Astrocyte (in vitro differentiated cells and primary cell): ENCODE measurements at regions not wholly inside any gene's neighbourhood (a gene's known extent, or its start where the extent isn't known, plus 50 kb on each side); places are given as distances from the start of the nearest gene placed in this dataset.

Experiments used
- DNase-seq: peaks from one replicate; pipeline ENCODE4 v3.0.0-alpha.2; 2010; ENCODE audit warnings: low read depth
- FAIRE-seq: peaks from 2 replicates; lab custom pipeline; 2011; peaks lifted over from hg19 to GRCh38; lab: Jason Lieb, UNC
- H2AFZ ChIP-seq: 2 replicates; pipeline ENCODE4 v1.6.0; 2012; ENCODE audit warnings: low read depth, low read length, inconsistent platforms
- H3K27ac ChIP-seq: 2 replicates; pipeline ENCODE4 v1.5.1; 2011; ENCODE audit warnings: low read depth, low read length, inconsistent platforms
- H3K27me3 ChIP-seq: 2 replicates; pipeline ENCODE4 v1.6.0; 2011; ENCODE audit warnings: low read length, inconsistent platforms; ENCODE audit not compliant: insufficient read depth
- H3K36me3 ChIP-seq: 2 replicates; pipeline ENCODE4 v1.5.1; 2011; ENCODE audit warnings: low read length, inconsistent platforms; ENCODE audit not compliant: insufficient read depth
- H3K4me1 ChIP-seq: 2 replicates; pipeline ENCODE4 v1.5.1; 2011; ENCODE audit warnings: low read length, inconsistent platforms; ENCODE audit not compliant: insufficient read depth
- H3K4me2 ChIP-seq: 2 replicates; pipeline ENCODE4 v1.6.0; 2012; ENCODE audit warnings: low read length, inconsistent platforms
- H3K4me3 ChIP-seq: 2 replicates; pipeline ENCODE4 v1.5.1; 2011; ENCODE audit warnings: low read depth, mild to moderate bottlenecking, low read length, inconsistent platforms; ENCODE audit not compliant: insufficient read depth
- H3K79me2 ChIP-seq: 2 replicates; pipeline ENCODE4 v1.6.0; 2012; ENCODE audit warnings: mild to moderate bottlenecking, low read length, inconsistent platforms; ENCODE audit not compliant: insufficient read depth
- H3K9ac ChIP-seq: 2 replicates; pipeline ENCODE4 v1.6.0; 2012; ENCODE audit warnings: mild to moderate bottlenecking, low read length, inconsistent platforms
- H3K9me3 ChIP-seq: 2 replicates; pipeline ENCODE4 v1.5.1; 2012; ENCODE audit warnings: low read depth, mild to moderate bottlenecking, low read length, inconsistent platforms; ENCODE audit not compliant: insufficient read depth
- H4K20me1 ChIP-seq: 2 replicates; pipeline ENCODE4 v1.6.0; 2012; ENCODE audit warnings: low read length, inconsistent platforms; ENCODE audit not compliant: insufficient read depth
- H3K27ac Mint-ChIP-seq: one replicate; pipeline ENCODE4 v1.8.0; 2021; ENCODE audit warnings: mild to moderate bottlenecking, mixed read lengths; ENCODE audit not compliant: unreplicated experiment
- H3K27me3 Mint-ChIP-seq: one replicate; pipeline ENCODE4 v1.8.0; 2021; ENCODE audit warnings: low read depth, mixed read lengths; ENCODE audit not compliant: unreplicated experiment
- H3K36me3 Mint-ChIP-seq: one replicate; pipeline ENCODE4 v1.8.0; 2021; ENCODE audit warnings: low read depth, mixed read lengths; ENCODE audit not compliant: unreplicated experiment
- H3K4me1 Mint-ChIP-seq: one replicate; pipeline ENCODE4 v1.8.0; 2021; ENCODE audit warnings: low read depth, mixed read lengths; ENCODE audit not compliant: unreplicated experiment
- H3K4me3 Mint-ChIP-seq: one replicate; pipeline ENCODE4 v1.8.0; 2021; ENCODE audit warnings: mild to moderate bottlenecking, moderate library complexity, mixed read lengths; ENCODE audit not compliant: unreplicated experiment
- H3K9me3 Mint-ChIP-seq: one replicate; pipeline ENCODE4 v1.8.0; 2021; ENCODE audit warnings: mild to moderate bottlenecking, mixed read lengths; ENCODE audit not compliant: unreplicated experiment
- EZH2 ChIP-seq: IDR thresholded peaks from 2 replicates; pipeline ENCODE4 v1.6.1; 2012; ENCODE audit warnings: mild to moderate bottlenecking, low read length, inconsistent platforms; ENCODE audit not compliant: insufficient read depth
- TF ChIP-seq, protein P1 (sequence below): IDR thresholded peaks from 2 replicates; pipeline ENCODE4 v1.5.1; 2011; ENCODE audit warnings: low read depth, mild to moderate bottlenecking, inconsistent platforms, low read length, moderate library complexity; ENCODE audit not compliant: insufficient read depth

DNA sequence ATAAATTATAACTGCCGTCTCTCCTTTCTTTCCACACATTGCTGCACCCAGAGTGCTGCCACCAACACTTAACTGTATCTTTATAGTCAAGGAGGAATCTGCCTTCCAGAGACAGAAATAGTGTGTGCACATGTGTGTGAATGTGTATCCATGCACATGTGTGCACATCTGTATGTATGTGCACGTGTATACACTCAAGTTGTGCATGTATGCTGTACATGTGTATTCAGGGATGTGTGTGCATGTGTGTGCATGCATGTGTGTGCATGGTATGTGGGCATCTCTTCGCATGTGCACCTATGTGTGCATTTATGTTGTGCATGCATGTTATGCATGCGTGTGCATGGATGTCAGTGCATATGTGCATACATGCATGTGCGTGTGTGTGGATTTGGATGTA is 253.3 kb downstream of the KLF6 start:
- no peak overlapping the region for H3K27ac ChIP-seq
- H3K36me3 Mint-ChIP-seq, result no peaks in the 10 kb centered on the region

DNA sequence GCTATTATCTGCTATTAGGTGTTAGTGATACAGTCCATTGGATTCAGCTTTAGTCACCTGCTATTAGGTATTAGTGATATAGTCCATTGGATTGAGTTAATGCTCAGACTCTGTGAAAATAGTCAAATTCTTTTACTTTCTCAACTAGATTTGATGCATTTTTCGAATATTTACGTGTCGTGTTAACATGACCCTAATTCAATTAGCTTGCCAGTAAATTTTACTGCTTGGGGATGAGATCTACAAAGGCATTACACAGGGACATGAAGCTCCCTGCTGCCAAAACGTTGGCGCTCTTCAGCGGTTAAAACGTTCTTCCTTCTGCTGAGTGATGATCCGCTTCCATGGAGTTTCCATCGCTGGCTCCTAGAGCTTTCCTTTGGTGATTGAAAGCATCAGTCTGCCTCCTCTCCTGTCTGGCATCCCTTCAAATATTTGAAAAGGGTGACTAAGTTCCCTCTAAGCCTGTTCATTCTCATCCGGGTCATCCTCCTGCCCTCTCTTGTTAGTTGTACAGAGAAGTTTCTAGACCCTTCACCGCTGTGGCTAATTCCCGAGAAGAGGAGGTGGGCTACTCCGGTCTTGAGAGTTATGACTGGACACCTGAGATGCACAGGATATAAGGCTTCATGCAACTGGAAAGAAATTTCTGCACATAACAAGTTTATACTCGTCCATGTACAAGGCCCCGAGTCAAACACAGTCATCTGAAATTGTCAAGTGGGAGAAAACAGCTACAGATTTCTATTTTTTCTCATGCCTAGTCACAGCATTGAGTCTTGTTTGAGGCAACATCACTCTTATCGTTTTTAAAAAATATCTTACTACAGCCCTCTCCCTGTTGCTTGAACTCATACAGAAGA is 254.0 kb downstream of the KLF6 start:
- H3K9me3 ChIP-seq, result no peaks in the 10 kb centered on the region
- no peaks in the 10 kb centered on the region for H3K79me2 ChIP-seq
- no peaks in the 10 kb centered on the region for H3K36me3 ChIP-seq
- H4K20me1 ChIP-seq, result no peaks in the 10 kb centered on the region
- no peak overlapping the region for H3K4me2 ChIP-seq
- H3K27ac Mint-ChIP-seq, result peak overlapping the region; percentile 31
- TF ChIP-seq EZH2, result no peak
- no peaks in the 10 kb centered on the region for H3K9me3 Mint-ChIP-seq
- no peaks in the 10 kb centered on the region for H3K36me3 Mint-ChIP-seq
- no peak overlapping the region for H3K4me3 Mint-ChIP-seq
- H3K4me1 Mint-ChIP-seq, result peaks cover 31% of the 10 kb centered on the region
- no peaks in the 10 kb centered on the region for H3K27me3 ChIP-seq
- H3K4me3 ChIP-seq, result no peak overlapping the region
- H2AFZ ChIP-seq, result no peak overlapping the region
- FAIRE-seq (peak; percentile 84), DNase-seq (no peak)
- no peaks in the 10 kb centered on the region for H3K27me3 Mint-ChIP-seq
- H3K9ac ChIP-seq, result no peak overlapping the region
- peaks cover 21% of the 10 kb centered on the region for H3K4me1 ChIP-seq
- H3K27ac ChIP-seq, result no peak overlapping the region

More for the DNA sequence above, 253.3 kb downstream of the KLF6 start:
- TF ChIP-seq, protein P1, sequence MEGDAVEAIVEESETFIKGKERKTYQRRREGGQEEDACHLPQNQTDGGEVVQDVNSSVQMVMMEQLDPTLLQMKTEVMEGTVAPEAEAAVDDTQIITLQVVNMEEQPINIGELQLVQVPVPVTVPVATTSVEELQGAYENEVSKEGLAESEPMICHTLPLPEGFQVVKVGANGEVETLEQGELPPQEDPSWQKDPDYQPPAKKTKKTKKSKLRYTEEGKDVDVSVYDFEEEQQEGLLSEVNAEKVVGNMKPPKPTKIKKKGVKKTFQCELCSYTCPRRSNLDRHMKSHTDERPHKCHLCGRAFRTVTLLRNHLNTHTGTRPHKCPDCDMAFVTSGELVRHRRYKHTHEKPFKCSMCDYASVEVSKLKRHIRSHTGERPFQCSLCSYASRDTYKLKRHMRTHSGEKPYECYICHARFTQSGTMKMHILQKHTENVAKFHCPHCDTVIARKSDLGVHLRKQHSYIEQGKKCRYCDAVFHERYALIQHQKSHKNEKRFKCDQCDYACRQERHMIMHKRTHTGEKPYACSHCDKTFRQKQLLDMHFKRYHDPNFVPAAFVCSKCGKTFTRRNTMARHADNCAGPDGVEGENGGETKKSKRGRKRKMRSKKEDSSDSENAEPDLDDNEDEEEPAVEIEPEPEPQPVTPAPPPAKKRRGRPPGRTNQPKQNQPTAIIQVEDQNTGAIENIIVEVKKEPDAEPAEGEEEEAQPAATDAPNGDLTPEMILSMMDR, result no peak
- no peak for TF ChIP-seq EZH2
- DNase-seq (no peak), FAIRE-seq (no peak)
- no peaks in the 10 kb centered on the region for H3K79me2 ChIP-seq
- no peaks in the 10 kb centered on the region for H4K20me1 ChIP-seq
- no peak overlapping the region for H3K4me3 ChIP-seq
- H2AFZ ChIP-seq, result no peak overlapping the region
- no peaks in the 10 kb centered on the region for H3K27me3 ChIP-seq
- H3K9me3 ChIP-seq, result no peaks in the 10 kb centered on the region
- H3K9ac ChIP-seq, result no peak overlapping the region
- Mint-ChIP-seq H3K27ac (no peak overlapping the region), H3K4me1 (peaks cover 25% of the 10 kb centered on the region), H3K27me3 (no peaks in the 10 kb centered on the region), H3K4me3 (no peak overlapping the region), H3K9me3 (no peaks in the 10 kb centered on the region)
- H3K4me1 ChIP-seq, result peaks cover 14% of the 10 kb centered on the region
- no peaks in the 10 kb centered on the region for H3K36me3 ChIP-seq
- H3K4me2 ChIP-seq, result no peak overlapping the region

DNA sequence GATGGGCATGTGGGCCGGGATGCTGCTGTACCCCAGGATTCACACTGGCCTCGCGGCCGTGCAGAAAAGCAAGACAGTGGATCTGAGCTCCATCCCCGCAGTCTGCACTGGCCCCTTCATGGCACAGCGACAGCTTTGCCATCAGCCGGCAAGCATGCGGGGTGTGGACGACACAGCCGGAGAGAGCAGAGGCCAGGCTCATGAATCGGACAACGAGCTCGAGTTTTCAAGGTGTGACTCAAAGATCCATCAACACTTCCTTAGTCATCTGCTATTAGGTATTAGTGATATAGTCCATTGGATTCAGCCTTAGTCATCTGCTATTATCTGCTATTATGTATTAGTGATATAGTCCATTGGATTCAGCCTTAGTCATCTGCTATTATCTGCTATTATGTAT is 254.7 kb downstream of the KLF6 start:
- no peaks in the 10 kb centered on the region for H3K27me3 ChIP-seq
- no peaks in the 10 kb centered on the region for H4K20me1 ChIP-seq
- Mint-ChIP-seq H3K36me3 (no peaks in the 10 kb centered on the region), H3K4me1 (peaks cover 38% of the 10 kb centered on the region), H3K27me3 (no peaks in the 10 kb centered on the region), H3K27ac (no peak overlapping the region), H3K4me3 (no peak overlapping the region), H3K9me3 (no peaks in the 10 kb centered on the region)
- H3K36me3 ChIP-seq, result no peaks in the 10 kb centered on the region
- peaks cover 27% of the 10 kb centered on the region for H3K4me1 ChIP-seq
- no peak overlapping the region for H3K4me2 ChIP-seq
- no peak overlapping the region for H3K9ac ChIP-seq
- TF ChIP-seq EZH2, result no peak
- TF ChIP-seq, protein P1, result no peak
- H3K9me3 ChIP-seq, result no peaks in the 10 kb centered on the region
- H3K27ac ChIP-seq, result no peak overlapping the region
- no peak overlapping the region for H3K4me3 ChIP-seq
- no peak overlapping the region for H2AFZ ChIP-seq
- FAIRE-seq (peak; percentile 65), DNase-seq (peak; percentile 39)
- H3K79me2 ChIP-seq, result no peaks in the 10 kb centered on the region
